HG03196 (cell line): ENCODE measurements at regions not wholly inside any gene's neighbourhood (a gene's known extent, or its start where the extent isn't known, plus 50 kb on each side); places are given as distances from the start of the nearest gene placed in this dataset.
"Not testable (repeated sequence)": the region's sequence is repeated elsewhere in the genome, so short reads cannot be mapped to it uniquely, and the experiment has no call there.

Experiments
- ATAC-seq: cut with Tn5 transposase; IDR thresholded peaks from one replicate; pipeline ENCODE4 v1.9.1; 2021; ENCODE audit not compliant: unreplicated experiment

GRCh38 chr2:76178610-76179009 is 467.9 kb upstream of the GCFC2 start:
- no peak for ATAC-seq

DNA sequence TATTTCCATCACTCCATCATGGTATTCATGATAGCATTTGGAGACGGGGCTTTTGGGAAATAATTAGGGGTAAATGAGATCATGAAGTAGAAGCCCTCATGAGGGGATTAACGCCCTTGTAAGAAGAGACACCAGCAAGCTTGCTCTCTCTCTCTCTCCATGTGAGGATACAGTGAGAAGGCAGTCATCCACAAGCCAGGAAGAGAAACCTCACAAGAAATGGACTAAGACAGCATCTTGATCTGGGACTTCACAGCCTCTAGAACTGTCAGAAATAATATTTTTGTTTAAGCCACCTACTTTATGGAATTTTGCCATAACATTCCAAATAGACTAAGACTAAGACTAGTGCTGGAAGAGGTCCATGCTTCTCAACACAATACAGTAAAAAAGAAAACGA is 464.6 kb upstream of the GCFC2 start:
- no peak for ATAC-seq

- no peak for ATAC-seq
Observed at GRCh38 chr2:76174505-76174904, 463.8 kb upstream of the GCFC2 start.

DNA sequence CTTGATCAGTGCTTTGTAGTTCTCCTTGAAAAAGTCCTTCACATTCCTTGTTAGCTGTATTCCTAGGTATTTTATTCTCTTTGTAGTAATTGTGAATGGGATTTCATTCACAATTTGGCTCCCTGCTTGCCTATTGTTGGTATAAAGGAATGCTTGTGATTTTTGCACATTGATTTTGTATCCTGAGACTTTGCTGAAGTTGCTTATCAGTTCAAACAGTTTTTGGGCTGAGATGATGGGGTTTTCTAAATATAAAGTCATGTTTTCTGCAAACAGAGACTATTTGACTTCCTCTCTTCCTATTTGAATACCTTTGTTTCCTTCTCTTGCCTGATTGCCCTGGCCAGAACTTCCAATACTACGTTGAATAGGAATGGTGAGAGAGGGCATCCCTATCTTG is 462.5 kb upstream of the GCFC2 start:
- ATAC-seq, result not testable (repeated sequence)

DNA sequence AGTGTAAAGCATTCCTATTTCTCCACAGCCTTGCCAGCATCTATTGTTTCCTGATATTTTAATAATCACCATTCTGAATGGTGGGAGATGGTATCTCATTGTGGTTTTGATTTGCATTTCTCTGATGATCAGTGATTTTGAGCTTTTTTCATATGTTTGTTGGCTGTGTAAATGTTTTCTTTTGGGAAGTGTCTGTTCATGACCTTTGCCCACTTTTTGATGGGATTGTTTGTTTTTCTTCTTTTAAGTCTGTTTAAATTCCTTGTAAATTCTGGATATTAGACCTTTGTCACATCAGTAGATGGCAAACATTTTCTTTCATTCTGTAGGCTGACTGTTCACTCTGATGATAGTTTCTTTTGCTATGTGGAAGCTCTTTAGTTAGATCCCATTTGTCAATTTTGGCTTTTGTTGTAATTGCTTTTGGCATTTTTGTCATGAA is 461.5 kb upstream of the GCFC2 start:
- ATAC-seq, result not testable (repeated sequence)

GRCh38 chr2:76170856-76171255 is 460.1 kb upstream of the GCFC2 start:
- no peak for ATAC-seq

- ATAC-seq, result no peak
Observed at GRCh38 chr2:76170009-76170384, 459.3 kb upstream of the GCFC2 start.

DNA sequence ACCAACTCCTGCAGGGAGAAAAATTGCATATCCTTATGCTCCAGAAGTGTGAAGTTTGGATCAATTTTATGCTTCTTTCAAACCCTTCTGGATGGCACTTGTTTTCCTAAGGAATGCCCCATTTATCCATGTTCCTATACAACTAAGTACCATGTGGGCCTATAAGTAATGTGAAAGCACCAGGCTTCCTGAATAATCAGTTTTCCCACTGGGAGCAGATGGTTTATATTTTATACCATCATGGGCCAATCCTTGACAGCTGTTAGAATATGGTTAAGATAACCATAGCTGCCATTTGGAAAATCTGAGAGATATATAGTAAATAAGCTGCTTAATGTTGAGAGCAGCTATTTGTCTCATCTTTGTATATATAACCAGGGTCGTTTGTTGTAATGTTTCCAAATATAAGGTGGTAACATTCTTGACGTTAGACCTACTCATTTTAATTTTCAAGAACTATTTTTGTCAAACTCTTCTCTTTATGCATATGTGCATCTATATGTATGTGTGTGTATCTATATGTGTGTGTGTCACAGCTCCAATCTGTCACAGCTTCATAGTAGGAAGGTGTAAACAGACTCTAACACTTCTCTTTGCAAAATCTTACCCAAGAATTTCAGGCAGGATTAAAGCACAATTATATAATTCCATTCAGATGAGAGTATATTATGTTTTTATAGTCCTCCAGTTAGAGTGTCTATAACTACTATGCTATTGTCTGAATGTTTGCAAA is 458.7 kb upstream of the GCFC2 start:
- no peak for ATAC-seq

GRCh38 chr2:76163860-76164259 is 453.1 kb upstream of the GCFC2 start:
- no peak for ATAC-seq

GRCh38 chr2:76160670-76161069 is 450.0 kb upstream of the GCFC2 start:
- ATAC-seq, result no peak

DNA sequence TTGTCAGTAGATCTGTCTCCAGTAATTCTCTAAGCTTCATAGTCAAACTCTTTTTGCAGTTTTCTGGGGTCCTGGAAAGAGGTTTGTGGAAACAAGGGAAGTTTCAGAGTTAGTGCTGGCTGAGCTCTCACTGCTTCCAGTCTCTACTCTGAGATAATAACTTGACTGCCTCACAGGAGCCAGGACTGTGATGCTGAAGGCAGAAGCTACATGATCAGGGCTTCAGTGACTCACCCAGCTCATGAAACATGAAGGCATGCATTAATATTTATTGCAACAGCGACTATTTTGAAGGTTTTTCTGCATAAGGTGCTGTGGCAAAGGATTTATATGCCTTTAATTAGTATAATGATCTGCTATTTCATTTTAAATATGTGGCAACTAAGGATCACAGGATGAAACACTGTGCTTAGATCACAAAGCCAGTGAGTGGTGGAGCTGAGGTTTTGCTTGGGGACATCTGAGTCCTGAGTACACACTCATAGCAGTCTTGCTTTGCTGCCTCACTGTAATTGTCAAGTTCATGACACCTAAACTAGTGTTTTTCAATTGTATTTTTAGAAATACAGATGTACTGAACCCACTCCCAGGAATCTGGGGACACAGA is 448.4 kb upstream of the GCFC2 start:
- no peak for ATAC-seq

GRCh38 chr2:76157531-76157930 is 446.8 kb upstream of the GCFC2 start:
- no peak for ATAC-seq

DNA sequence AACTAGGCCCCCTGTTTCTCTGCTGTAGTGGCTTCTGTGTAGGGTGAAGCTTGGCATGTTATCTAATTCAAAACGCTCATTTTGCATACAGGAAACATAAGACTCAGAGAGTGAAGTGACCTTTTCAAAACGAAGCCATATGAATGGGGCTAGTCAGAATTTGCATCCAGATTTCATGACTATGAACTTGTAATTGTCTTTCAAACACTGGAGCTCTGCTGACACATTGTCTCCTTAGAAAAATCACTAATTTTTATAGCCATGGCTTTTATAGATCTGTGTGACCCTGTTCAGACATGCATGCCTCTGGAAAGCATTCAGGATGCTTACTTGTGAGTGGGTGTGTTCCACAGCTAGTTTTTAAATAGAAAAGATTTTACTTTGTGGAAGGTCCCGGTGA is 444.3 kb upstream of the GCFC2 start:
- no peak for ATAC-seq

- no peak for ATAC-seq
Observed at GRCh38 chr2:76149846-76150245, 439.1 kb upstream of the GCFC2 start.

DNA sequence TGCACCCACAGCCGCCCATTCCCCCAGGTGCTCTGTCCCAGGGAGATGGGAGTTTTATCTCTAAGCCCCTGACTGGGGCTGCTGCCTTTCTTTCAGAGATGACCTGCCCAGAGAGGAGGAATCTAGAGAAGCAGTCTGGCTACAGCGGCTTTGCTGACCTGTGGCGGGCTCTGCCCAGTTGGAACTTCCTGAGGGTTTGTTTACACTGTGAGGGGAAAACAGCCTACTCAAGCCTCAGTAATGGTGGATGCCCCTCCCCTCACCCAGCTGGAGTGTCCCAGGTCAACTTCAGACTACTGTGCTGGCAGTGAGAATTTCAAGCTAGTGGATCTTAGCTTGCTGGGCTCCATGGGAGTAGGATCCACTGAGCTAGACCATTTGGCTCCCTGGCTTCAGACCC is 428.6 kb upstream of the GCFC2 start:
- not testable (repeated sequence) for ATAC-seq

DNA sequence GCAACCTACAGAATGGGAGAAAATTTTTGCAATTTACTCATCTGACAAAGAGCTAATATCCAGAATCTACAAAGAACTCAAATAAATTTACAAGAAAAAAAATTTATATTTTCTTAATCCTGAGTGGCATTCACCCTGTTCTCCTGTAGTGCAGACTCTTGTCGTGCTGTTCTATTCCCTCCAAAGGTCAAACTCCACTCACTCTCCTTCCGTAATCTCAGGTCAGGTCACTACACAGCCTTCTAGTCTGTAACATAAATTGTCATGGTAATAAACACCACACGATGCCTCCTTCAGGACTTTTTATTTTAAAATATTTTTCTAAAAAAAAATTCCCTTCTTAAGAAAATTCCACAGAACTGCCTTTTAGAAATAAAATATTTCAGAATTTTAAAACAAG is 417.9 kb upstream of the GCFC2 start:
- no peak for ATAC-seq

DNA sequence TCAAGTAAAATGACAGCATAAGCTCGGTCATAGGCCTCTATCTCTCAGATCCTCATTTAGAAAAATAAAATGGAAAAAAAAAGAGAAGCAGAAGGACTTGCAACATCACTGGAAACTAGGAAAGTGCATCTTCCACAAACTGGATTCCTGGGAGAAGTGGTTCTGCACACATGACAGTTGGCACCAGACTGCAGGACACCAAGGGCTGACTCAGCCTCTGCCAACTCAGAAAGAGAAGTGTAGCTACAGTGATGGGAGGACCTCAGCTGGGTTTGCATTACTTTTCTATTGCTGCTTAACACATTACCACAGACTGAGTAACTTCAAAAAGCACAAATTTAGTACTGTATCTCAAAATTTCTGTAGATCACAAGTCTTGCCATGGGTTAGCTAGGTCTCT is 409.5 kb upstream of the GCFC2 start:
- no peak for ATAC-seq

DNA sequence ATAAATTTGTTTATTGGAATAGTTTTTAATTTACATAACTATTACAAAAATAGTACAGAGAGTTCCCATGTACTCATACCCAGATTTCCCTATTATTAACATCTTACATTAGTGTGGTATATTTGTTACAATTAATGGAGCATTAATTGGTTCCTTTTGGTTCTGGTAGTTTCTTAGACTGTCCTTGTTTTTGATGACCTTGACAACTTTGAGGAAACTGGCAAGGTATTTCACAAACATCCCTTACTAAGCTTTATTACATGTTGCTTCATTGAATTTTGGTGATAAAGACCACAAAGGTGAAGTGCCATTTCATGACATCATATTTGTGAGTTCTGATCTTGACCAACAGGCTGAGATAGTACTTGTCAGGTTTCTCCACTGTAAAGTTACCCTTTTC is 379.0 kb upstream of the GCFC2 start:
- no peak for ATAC-seq

DNA sequence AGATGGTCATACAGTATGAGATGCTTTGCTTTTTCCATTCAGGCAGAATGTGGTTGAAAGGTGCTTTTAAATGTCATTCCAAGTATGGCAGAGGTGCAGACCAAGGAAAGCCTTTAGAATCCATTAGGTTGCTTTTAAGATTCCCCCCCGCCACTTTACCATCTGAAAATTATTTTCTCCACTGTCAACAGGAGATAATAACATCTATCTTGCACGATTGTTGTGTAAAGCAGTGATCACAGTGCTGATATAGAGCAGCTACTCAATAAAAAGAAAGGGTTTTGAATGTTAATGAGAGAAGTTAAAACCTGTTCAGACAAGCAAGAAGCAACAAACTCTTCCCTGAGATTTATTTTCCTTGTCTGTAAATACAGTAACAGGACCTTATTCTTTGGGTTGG is 372.5 kb upstream of the GCFC2 start:
- no peak for ATAC-seq

DNA sequence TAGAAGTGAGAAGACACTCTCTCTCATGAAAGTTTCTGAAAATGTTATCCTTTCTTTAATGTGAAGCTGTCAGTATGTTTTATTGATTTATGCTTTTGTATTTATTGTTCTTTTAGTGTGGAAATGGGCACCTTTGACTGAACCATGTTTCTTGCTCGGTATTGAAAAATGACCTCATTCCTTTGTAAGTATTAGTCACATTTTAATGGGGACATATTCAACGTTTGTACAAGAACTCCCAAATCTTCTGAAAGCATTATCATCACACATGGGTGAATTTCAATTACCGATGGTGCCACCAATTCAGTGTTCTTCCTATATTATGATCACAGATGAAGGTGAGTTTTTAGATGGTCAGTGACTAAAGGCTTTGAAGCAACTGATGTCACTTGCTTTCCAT is 371.8 kb upstream of the GCFC2 start:
- ATAC-seq, result no peak

DNA sequence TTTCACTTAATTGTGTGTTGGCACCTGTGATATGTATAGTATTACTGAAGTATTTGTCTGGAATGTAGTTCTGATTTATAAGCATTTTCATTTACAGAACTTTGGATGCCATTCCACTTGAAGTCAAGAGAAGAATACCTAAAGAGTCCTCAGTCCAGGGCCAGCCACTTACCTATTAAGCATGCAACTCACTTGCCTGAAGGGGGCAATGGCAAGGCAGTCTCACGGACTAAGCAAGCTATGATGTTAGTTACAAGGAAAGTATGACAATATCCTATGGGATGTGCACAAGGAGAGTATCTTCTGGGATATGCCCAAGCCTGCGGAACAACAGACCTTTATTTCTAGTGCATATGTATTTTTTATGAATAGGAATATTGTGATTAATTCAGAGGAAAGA is 369.4 kb upstream of the GCFC2 start:
- no peak for ATAC-seq

DNA sequence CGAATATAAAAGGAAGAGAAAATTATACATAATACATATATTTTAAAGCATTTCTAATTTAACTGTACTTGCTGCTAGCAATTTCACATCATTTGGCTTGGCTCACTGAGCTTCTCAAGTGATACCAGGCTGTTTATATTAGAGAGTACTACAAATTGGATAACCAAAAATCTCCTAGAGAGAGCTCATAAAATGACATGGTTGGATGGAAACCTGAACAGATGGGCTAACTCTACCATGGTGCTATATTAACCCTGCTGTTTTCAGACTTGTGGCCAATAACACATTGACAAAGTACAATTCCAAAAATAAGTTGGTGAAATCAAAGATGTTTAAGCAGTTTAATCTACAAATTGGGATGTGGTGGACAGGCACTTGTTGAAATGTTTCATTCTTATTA is 364.4 kb upstream of the GCFC2 start:
- no peak for ATAC-seq

- no peak for ATAC-seq
Observed at GRCh38 chr2:76073992-76074604, 363.4 kb upstream of the GCFC2 start.
